GM21447 (cell line): ENCODE measurements at regions not wholly inside any gene's neighbourhood (a gene's known extent, or its start where the extent isn't known, plus 50 kb on each side); places are given as distances from the start of the nearest gene placed in this dataset.
"Not testable (repeated sequence)": the region's sequence is repeated elsewhere in the genome, so short reads cannot be mapped to it uniquely, and the experiment has no call there.

ENCODE experiments used
- ATAC-seq: cut with Tn5 transposase; IDR thresholded peaks from one replicate; pipeline ENCODE4 v1.9.1; 2021; ENCODE audit not compliant: unreplicated experiment

- no peak for ATAC-seq
Observed at GRCh38 chr13:109941951-109942350, 155.6 kb upstream of the IRS2 start.

DNA sequence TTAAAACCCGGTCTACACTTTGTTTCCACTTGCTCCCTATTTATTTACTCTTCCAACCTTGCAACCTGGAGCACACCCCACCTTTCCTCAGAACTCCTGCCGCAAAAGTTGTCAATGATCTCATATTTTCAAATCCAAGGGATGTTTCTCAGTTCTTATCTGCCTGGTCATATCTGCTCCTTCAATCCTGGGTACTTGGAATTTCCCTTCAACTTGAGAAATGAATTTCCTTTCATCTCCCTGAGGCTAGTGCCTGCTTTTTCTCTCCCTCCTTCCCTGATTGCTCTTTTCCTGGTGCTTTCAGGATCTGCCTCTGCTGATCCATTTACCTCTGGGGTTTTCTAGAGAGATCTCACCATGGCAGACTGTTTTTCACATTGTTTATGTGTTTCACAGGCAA, 154.8 kb upstream of the IRS2 start:
- ATAC-seq: no peak

GRCh38 chr13:109940637-109941036, 154.3 kb upstream of the IRS2 start:
- ATAC-seq: no peak

DNA sequence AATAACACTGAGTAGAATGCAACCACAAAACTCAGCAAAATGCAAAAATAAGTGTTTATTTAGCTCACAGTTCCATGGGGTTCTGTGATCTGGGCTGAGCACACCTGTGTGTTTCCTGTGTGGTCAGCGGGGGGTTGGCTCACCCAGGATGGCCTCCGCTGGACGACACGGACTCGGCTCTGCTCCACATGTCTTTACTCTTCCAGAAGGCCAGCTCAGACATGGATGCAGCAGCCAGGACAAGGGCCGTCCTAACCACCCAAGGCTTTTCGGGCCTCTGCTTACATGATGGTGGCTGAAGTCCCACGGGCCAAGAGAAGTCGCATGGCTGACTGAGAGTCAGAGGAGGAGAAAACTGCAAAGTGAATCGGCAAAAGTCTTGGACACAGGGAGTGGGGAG, 153.5 kb upstream of the IRS2 start:
- ATAC-seq: no peak

DNA sequence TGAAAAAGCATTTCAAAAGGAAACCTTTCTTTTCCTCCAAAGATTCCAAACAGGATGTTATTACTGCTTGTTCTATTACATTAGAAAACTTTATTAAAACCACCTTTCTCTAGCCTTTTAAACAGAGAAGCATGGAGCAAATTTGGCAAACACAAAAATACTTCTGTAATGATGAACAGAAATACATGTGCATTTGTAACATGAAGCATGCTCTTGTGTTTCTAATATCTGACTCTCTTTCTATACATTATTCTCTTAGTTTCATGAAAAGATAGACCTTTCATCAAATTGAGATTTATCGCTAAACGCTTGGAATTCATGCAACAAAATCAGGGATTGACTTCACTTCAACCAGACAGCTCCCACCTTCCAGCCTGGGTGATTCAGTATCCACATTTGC, 152.8 kb upstream of the IRS2 start:
- ATAC-seq: no peak

GRCh38 chr13:109938255-109938936, 152.0 kb upstream of the IRS2 start:
- no peak for ATAC-seq

DNA sequence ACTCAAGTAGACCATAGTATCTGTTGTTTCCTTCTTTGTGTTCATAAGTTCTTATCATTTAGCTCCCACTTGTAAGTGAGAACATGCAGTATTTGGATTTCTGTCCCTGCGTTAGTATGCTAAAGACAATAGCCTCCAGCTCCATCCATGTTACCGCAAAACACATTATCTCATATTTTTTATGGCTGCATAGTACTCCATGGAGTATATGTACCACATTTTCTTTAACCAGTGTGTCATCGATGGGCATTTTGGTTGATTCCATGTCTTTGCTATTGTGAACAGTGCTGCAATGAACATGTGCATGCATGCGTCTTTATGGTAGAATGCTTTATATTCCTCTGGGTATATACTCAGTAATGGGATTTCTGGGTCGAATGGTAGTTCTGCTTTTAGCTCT, 148.1 kb upstream of the IRS2 start:
- ATAC-seq: not testable (repeated sequence)

GRCh38 chr13:109933476-109933875, 147.1 kb upstream of the IRS2 start:
- no peak for ATAC-seq

DNA sequence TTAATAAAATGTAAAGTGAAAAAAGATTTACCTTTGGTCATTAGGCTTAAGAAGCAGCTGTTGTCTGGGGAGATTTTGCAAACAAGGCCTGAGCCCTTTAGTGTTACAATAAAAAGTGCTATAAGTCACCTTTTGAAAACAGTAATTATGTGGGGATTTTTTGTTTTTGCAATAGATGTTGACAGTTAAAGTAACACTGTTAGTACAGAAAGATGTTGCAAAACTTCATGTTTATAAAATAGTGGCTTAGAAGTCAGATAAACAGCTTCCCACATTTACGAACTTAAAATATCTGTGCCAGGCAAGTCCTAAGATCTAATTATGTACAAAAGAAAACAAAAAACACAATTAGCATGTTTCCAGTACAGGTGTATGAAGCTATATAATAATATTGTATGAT, 138.0 kb upstream of the IRS2 start:
- ATAC-seq: no peak

- no peak for ATAC-seq
Observed at GRCh38 chr13:109922518-109922917, 136.1 kb upstream of the IRS2 start.

GRCh38 chr13:109919715-109920375, 133.5 kb upstream of the IRS2 start:
- ATAC-seq: no peak

DNA sequence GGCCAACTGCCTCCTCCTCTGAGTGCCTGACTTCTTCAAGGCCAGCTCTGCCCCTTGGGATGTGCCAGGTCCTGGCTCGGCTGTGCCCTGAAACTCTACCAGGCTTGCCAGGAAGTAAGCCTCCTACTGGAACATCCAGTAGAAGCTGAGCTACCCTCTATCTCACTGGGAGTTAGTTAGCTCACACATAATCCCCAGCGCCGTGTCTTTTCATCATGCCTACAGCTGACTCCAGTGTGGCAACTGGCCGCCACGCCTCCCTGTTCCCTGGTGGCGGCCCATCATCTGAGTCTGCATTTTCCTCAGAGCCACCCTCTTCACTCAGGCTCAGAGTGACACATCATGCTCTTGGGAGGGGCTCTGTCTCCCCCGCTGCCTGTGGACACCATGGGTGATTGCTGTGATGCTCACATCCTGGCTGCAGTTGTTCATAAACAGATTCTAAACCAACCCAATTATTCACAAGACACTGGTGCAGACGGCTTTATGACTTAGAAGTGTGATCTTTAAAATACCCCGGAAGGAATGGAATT, 131.9 kb upstream of the IRS2 start:
- no peak for ATAC-seq

DNA sequence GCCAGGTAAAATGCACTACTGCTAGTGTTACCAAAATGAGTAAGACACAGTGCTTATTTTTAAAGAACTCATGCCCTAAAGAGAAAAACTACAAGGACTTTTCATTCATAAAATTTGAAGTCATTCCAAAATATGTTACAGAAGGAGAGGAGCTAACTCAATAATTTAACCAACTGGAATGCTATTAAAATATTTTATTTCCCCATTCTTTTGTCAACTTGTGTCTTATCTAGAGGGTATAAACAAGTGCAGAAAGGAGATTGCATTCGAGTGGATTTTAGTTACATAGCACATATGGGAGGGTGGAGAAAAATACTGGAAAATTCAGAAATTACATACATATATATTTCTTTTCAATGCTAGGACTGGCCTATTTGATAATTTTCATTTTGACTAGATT, 131.0 kb upstream of the IRS2 start:
- no peak for ATAC-seq

DNA sequence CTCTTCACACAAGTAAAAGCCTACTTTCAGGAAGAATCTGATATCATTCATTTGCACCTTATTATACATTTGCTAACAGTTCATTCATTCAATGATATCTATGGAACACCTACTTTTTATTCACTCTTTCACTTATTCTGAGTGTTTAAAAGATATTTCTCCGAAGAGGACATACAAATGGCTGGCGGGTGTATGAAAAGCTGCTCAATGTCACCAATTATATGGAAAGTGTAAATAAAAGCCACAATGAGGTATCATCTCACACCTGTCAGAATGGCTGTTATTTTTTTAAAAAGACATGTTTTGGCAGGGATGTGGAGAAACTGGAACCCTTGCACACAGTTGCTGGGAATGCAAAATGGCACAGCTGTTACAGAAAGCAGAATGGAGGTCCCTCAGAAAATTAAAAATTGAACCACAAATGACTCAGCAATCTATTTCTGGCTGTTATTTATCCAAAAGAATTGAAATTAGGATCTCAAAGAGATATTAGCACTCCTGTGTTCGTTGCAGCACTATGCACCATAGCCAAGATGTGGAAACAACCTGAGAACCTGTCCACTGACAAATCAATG, 127.6 kb upstream of the IRS2 start:
- ATAC-seq: no peak

- no peak for ATAC-seq
Observed at GRCh38 chr13:109913186-109913585, 126.8 kb upstream of the IRS2 start.

- ATAC-seq: no peak
Observed at GRCh38 chr13:109910194-109910593, 123.8 kb upstream of the IRS2 start.

- ATAC-seq: no peak
Observed at GRCh38 chr13:109906976-109907375, 120.6 kb upstream of the IRS2 start.

GRCh38 chr13:109904218-109904617, 117.8 kb upstream of the IRS2 start:
- no peak for ATAC-seq

GRCh38 chr13:109900741-109901140, 114.4 kb upstream of the IRS2 start:
- no peak for ATAC-seq

- no peak for ATAC-seq
Observed at GRCh38 chr13:109900320-109900719, 113.9 kb upstream of the IRS2 start.

DNA sequence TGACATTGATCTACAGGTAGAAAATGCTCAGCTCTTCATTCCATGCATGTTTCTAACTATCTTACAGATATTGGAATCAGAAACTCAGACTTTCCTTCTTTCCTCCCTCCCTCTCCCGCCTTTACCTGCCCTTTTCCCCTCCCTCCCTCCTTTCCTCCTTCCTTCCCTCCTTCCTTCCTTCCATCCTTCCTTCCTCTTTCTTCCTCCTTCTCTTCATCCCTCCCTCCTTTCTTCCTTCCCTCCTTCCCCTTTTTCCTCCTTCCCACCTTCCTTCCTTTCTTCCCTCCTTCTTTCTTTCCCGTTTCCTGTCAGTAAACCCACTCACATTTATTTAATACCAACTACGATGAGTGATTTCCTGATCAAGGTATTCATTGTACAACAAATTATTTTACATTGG, 113.4 kb upstream of the IRS2 start:
- ATAC-seq: no peak

GRCh38 chr13:109899316-109899715, 112.9 kb upstream of the IRS2 start:
- ATAC-seq: no peak
